Activated CD8-positive, alpha-beta T cell treated with anti-CD3 and anti-CD28 coated beads for 36 hours (primary cell): ENCODE measurements at regions not wholly inside any gene's neighbourhood (a gene's known extent, or its start where the extent isn't known, plus 50 kb on each side); places are given as distances from the start of the nearest gene placed in this dataset.

Experiments
- ATAC-seq: fragments of 200-7000 bp; cut with Tn5 transposase; one replicate; pipeline ENCODE4 v1.10.0; 2021; ENCODE audit warnings: mild to moderate bottlenecking, moderate library complexity
- CTCF ChIA-PET: fragments of 350-600 bp; sonication (Branson Sonifier 250); formaldehyde crosslinking; loops from one replicate; lab custom pipeline; 2021; ENCODE audit warnings: antibody characterized with exemption; lab: Charles Lee
- POLR2A ChIA-PET: fragments of 350-600 bp; sonication (Branson Sonifier 250); formaldehyde crosslinking; loops from one replicate; lab custom pipeline; 2021; ENCODE audit warnings: antibody characterized with exemption; lab: Charles Lee
- DNase-seq: peaks from one replicate; pipeline ENCODE4 v3.0.0-alpha.2; 2020
- H3K27ac Mint-ChIP-seq: one replicate; pipeline ENCODE4 v1.8.0; 2021; ENCODE audit warnings: mild to moderate bottlenecking, mixed read lengths
- H3K27me3 Mint-ChIP-seq: one replicate; pipeline ENCODE4 v1.8.0; 2021; ENCODE audit warnings: mixed read lengths
- H3K36me3 Mint-ChIP-seq: one replicate; pipeline ENCODE4 v1.8.0; 2021; ENCODE audit warnings: low read depth, mixed read lengths
- H3K4me1 Mint-ChIP-seq: one replicate; pipeline ENCODE4 v1.8.0; 2021; ENCODE audit warnings: low read depth, mixed read lengths
- H3K4me3 Mint-ChIP-seq: one replicate; pipeline ENCODE4 v1.8.0; 2021; ENCODE audit warnings: mild to moderate bottlenecking, moderate library complexity, mixed read lengths
- H3K9me3 Mint-ChIP-seq: one replicate; pipeline ENCODE4 v1.8.0; 2021; ENCODE audit warnings: mixed read lengths
- intact Hi-C: fragments of 100-400 bp; cut with micrococcal nuclease; formaldehyde crosslinking; loops from one replicate; pipeline ENCODE4 v1.10.0; 2022
- TF ChIP-seq, protein P1 (sequence below): fragments of 200-600 bp; IDR thresholded peaks from one replicate; pipeline ENCODE4 v1.8.0; 2022; ENCODE audit warnings: antibody characterized with exemption, mild to moderate bottlenecking

DNA sequence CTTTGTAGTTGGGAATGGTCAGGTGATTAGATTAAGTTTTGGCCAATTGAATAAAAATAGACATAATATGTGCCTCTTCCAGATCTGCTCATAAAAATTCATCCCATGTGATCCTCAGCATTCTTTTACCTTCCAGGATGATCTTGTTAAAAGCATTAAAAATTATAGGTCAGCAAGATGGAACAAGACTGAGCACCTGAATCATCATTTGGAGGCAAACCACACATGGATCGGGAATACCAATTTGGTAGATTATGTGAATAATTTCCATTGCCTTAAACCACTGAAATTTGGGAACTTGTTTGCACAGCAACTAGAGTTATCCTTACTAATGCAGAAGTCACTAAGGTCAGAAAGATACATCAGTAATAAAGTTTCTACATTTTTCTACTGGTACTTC is 681.4 kb upstream of the ADGRL2 start:
- Mint-ChIP-seq H3K4me3 (no peak overlapping the region), H3K9me3 (peaks cover 4% of the 10 kb centered on the region), H3K4me1 (no peaks in the 10 kb centered on the region), H3K27me3 (no peaks in the 10 kb centered on the region), H3K36me3 (no peaks in the 10 kb centered on the region), H3K27ac (no peak overlapping the region)
- intact Hi-C loops = no loop called here
- no peak for DNase-seq
- ChIA-PET POLR2A (no interaction called here), CTCF (no interaction called here)
- TF ChIP-seq, protein P1, sequence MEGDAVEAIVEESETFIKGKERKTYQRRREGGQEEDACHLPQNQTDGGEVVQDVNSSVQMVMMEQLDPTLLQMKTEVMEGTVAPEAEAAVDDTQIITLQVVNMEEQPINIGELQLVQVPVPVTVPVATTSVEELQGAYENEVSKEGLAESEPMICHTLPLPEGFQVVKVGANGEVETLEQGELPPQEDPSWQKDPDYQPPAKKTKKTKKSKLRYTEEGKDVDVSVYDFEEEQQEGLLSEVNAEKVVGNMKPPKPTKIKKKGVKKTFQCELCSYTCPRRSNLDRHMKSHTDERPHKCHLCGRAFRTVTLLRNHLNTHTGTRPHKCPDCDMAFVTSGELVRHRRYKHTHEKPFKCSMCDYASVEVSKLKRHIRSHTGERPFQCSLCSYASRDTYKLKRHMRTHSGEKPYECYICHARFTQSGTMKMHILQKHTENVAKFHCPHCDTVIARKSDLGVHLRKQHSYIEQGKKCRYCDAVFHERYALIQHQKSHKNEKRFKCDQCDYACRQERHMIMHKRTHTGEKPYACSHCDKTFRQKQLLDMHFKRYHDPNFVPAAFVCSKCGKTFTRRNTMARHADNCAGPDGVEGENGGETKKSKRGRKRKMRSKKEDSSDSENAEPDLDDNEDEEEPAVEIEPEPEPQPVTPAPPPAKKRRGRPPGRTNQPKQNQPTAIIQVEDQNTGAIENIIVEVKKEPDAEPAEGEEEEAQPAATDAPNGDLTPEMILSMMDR = no peak
- ATAC-seq = no peak

GRCh38 chr1:81118550-81118949 is 682.2 kb upstream of the ADGRL2 start:
- CTCF ChIA-PET = no interaction called here
- H3K4me1 Mint-ChIP-seq = no peaks in the 10 kb centered on the region

GRCh38 chr1:81115422-81115821 is 685.3 kb upstream of the ADGRL2 start:
- ChIA-PET CTCF (no interaction called here), POLR2A (no interaction called here)
- DNase-seq = no peak
- H3K27me3 Mint-ChIP-seq = no peaks in the 10 kb centered on the region
- TF ChIP-seq, protein P1 = no peak
- no peak for ATAC-seq
- H3K36me3 Mint-ChIP-seq = no peaks in the 10 kb centered on the region
- intact Hi-C loops = no loop called here
- no peak overlapping the region for H3K27ac Mint-ChIP-seq
- no peaks in the 10 kb centered on the region for H3K4me1 Mint-ChIP-seq
- H3K4me3 Mint-ChIP-seq = no peak overlapping the region
- peaks cover 8% of the 10 kb centered on the region for H3K9me3 Mint-ChIP-seq

More at GRCh38 chr1:81118550-81118949, 682.2 kb upstream of the ADGRL2 start:
- Mint-ChIP-seq H3K4me3 (no peak overlapping the region), H3K9me3 (peaks cover 4% of the 10 kb centered on the region), H3K27me3 (no peaks in the 10 kb centered on the region), H3K36me3 (no peaks in the 10 kb centered on the region), H3K27ac (no peak overlapping the region)
- TF ChIP-seq, protein P1 = no peak
- DNase-seq (no peak), ATAC-seq (no peak)
- POLR2A ChIA-PET = no interaction called here
- intact Hi-C loops = no loop called here

- no peaks in the 10 kb centered on the region for H3K36me3 Mint-ChIP-seq
- ATAC-seq (no peak), DNase-seq (no peak)
- no peak overlapping the region for H3K4me3 Mint-ChIP-seq
- intact Hi-C loops = no loop called here
- H3K27ac Mint-ChIP-seq = no peak overlapping the region
- no peaks in the 10 kb centered on the region for H3K4me1 Mint-ChIP-seq
- ChIA-PET POLR2A (no interaction called here), CTCF (no interaction called here)
- H3K9me3 Mint-ChIP-seq = peaks cover 7% of the 10 kb centered on the region
- H3K27me3 Mint-ChIP-seq = no peaks in the 10 kb centered on the region
- TF ChIP-seq, protein P1 = no peak
Measured at GRCh38 chr1:81114191-81114590, 686.5 kb upstream of the ADGRL2 start.

DNA sequence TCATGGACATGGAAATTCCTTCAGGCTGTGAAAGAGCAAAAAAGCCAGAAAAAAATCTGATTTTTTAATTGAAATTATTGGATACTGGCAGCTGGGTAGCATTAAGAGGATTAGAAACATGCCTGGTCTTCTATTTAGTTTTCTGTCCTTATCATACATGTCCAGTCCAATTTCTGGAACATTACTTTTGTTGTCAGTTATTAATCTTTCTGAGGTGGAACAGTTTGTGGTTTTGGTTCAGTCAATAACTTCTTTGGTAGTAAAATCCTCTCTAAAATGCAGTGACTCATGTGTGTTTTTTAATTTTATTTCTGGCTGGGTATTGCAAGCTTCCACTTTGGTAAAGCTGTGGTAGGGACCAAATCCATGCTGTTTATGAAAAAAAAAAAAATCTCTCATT is 687.0 kb upstream of the ADGRL2 start:
- TF ChIP-seq, protein P1 = no peak
- Mint-ChIP-seq H3K9me3 (peaks cover 7% of the 10 kb centered on the region), H3K27me3 (no peaks in the 10 kb centered on the region), H3K36me3 (no peaks in the 10 kb centered on the region), H3K27ac (no peak overlapping the region), H3K4me3 (no peak overlapping the region), H3K4me1 (no peaks in the 10 kb centered on the region)
- no peak for ATAC-seq
- ChIA-PET CTCF (no interaction called here), POLR2A (no interaction called here)
- no peak for DNase-seq
- intact Hi-C loops = no loop called here
